Endothelial cell of umbilical vein (primary cell): ENCODE measurements at regions not wholly inside any gene's neighbourhood (a gene's known extent, or its start where the extent isn't known, plus 50 kb on each side); places are given as distances from the start of the nearest gene placed in this dataset.

Experiments
- MYC ChIP-seq: IDR thresholded peaks from one replicate; pipeline ENCODE4 v1.6.1; 2011; ENCODE audit warnings: mild to moderate bottlenecking, low read depth, low read length
- POLR2A ChIP-seq: IDR thresholded peaks from 2 replicates; pipeline ENCODE4 v1.6.1; 2012; ENCODE audit warnings: low read depth, mild to moderate bottlenecking, control low read depth, low read length
- POLR2AphosphoS5 ChIP-seq: IDR thresholded peaks from 2 replicates; pipeline ENCODE4 v1.6.1; 2012; ENCODE audit warnings: low read depth, mild to moderate bottlenecking, control low read depth, low read length, moderate library complexity; ENCODE audit not compliant: insufficient read depth
- TF ChIP-seq, protein P1 (sequence below), 2 donors: IDR thresholded peaks; 1 replicate in 1 of 2; 2 replicates in 1 of 2; pipeline ENCODE4 v1.5.1; 2011; ENCODE audit warnings: low read length in 2 of 2, mild to moderate bottlenecking in 2 of 2, moderate library complexity in 2 of 2, control low read depth in 1 of 2, inconsistent platforms in 1 of 2, low read depth in 1 of 2; ENCODE audit not compliant: insufficient read depth in 1 of 2; ENCODE audit errors: extremely low read depth in 1 of 2

DNA sequence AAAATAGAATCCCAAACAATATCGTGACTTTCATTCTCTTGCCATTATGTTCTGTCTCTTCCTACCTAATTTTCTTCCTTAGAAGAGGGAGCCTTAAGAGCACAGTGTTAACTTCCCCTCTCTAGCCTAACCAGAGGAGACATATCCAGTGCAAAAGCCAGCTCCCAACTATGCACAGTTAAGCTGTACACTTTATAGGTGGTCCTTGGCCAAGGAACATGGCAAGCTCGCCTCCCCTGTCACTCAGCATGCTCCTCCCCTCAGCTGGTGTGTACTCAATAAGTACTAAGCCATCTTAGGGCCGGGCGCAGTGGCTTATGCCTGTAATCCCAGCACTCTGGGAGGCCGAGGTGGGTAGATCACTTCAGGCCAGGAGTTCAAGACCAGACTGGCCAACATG is 255.1 kb upstream of the TMPO start:
- TF ChIP-seq MYC (no peak), POLR2A (no peak), POLR2AphosphoS5 (no peak)
- TF ChIP-seq, protein P1, sequence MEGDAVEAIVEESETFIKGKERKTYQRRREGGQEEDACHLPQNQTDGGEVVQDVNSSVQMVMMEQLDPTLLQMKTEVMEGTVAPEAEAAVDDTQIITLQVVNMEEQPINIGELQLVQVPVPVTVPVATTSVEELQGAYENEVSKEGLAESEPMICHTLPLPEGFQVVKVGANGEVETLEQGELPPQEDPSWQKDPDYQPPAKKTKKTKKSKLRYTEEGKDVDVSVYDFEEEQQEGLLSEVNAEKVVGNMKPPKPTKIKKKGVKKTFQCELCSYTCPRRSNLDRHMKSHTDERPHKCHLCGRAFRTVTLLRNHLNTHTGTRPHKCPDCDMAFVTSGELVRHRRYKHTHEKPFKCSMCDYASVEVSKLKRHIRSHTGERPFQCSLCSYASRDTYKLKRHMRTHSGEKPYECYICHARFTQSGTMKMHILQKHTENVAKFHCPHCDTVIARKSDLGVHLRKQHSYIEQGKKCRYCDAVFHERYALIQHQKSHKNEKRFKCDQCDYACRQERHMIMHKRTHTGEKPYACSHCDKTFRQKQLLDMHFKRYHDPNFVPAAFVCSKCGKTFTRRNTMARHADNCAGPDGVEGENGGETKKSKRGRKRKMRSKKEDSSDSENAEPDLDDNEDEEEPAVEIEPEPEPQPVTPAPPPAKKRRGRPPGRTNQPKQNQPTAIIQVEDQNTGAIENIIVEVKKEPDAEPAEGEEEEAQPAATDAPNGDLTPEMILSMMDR (IDR thresholded peaks at IDR 0.05; ENCODE audit: extremely low read depth in 1 of 2, insufficient read depth in 1 of 2, low read depth in 1 of 2, low read length in 2 of 2): no peak
